H7 (cell line): ENCODE measurements at regions not wholly inside any gene's neighbourhood (a gene's known extent, or its start where the extent isn't known, plus 50 kb on each side); places are given as distances from the start of the nearest gene placed in this dataset.
"Not testable (repeated sequence)": the region's sequence is repeated elsewhere in the genome, so short reads cannot be mapped to it uniquely, and the experiment has no call there.

Experiments used
- DNase-seq: peaks from one replicate; pipeline ENCODE4 v3.0.0; 2012
- H3K27me3 ChIP-seq: 2 replicates; pipeline ENCODE4 v1.6.0; 2011; ENCODE audit warnings: mild to moderate bottlenecking, low read length; ENCODE audit not compliant: control insufficient read depth, insufficient read depth
- H3K36me3 ChIP-seq: replicated peaks from 2 replicates; pipeline ENCODE4 v1.5.1; 2011; ENCODE audit warnings: low read length; ENCODE audit not compliant: control insufficient read depth, insufficient read depth
- H3K4me3 ChIP-seq: 2 replicates; pipeline ENCODE4 v1.5.1; 2011; ENCODE audit warnings: low read depth, mild to moderate bottlenecking, control low read depth, low read length, moderate library complexity; ENCODE audit not compliant: insufficient read depth

DNA sequence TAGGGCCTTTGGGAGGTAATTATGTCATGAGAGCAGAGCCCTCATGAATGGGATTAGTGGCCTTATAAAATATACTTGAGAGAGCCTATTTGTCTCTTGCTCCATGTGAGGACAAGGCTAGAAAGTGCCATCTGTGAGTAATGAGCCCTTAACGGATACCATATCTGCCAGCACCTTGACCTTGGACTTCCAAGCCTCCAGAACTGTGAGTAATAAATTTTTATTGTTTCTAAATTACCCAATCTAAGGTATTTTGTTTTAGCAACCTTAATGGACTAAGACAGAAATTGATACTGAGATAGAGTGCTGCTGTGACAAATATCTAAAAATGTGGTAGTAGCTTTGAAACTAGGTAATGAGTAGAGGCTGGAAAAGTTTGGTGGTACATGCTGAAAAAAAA, 285.0 kb upstream of the DIPK2B start:
- H3K27me3 ChIP-seq, result no peaks in the 10 kb centered on the region
- H3K36me3 ChIP-seq, result no peaks in the 10 kb centered on the region
- no peak for DNase-seq
- H3K4me3 ChIP-seq, result no peak overlapping the region

DNA sequence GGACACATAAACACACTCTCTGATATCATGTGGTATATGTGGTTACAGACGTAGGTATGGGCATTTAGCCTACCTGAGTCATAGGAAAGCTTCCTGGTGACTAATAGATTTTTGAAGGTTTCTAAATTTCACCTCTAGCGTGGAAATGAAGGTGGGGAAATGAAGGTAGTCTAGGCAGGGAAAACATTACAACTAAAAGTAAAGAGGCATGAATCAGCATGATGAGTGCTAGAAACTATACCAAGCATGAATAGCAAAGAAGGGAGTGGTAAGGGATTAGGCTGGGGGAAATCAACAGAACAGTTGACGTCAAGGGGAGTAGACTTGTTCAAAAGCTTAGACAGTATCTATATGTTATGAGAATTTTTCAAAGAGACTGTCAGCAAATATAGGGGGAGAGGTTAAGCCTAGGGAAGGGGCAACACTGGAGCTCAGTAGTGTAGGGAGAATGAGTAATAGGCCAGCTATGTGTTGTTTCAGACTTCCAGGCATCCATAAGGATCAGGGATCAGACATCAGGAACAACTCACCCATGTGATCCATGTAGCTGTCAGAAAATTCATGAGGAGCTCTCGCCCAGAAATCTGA, 279.3 kb upstream of the DIPK2B start:
- Histone ChIP-seq H3K27me3 (no peaks in the 10 kb centered on the region), H3K4me3 (no peak overlapping the region), H3K36me3 (no peaks in the 10 kb centered on the region)
- no peak for DNase-seq

GRCh38 chrX:45479196-45479834, 278.6 kb upstream of the DIPK2B start:
- H3K36me3 ChIP-seq, result no peaks in the 10 kb centered on the region
- H3K4me3 ChIP-seq, result no peak overlapping the region
- H3K27me3 ChIP-seq, result no peaks in the 10 kb centered on the region
- DNase-seq, result no peak

GRCh38 chrX:45472968-45473367, 272.3 kb upstream of the DIPK2B start:
- H3K27me3 ChIP-seq, result no peaks in the 10 kb centered on the region
- H3K4me3 ChIP-seq, result no peak overlapping the region
- no peaks in the 10 kb centered on the region for H3K36me3 ChIP-seq
- DNase-seq, result no peak

DNA sequence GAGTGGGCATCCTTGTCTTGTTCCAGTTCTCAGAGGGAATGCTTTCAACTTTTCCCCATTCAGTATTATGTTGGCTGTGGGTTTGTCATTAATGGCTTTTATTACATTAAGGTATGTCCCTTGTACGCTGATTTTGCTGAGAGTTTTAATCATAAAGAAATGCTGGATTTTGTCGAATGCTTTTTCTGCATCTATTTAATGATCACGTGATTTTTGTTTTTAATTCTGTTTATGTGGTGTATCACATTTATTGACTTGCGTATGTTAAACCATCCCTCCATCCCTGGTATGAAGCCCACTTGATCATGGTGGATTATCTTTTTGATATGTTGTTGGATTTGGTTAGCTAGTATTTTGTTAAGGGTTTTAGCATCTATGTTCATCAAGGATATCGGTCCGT, 266.9 kb upstream of the DIPK2B start:
- not testable (repeated sequence) for H3K4me3 ChIP-seq, DNase-seq, H3K36me3 ChIP-seq, H3K27me3 ChIP-seq

DNA sequence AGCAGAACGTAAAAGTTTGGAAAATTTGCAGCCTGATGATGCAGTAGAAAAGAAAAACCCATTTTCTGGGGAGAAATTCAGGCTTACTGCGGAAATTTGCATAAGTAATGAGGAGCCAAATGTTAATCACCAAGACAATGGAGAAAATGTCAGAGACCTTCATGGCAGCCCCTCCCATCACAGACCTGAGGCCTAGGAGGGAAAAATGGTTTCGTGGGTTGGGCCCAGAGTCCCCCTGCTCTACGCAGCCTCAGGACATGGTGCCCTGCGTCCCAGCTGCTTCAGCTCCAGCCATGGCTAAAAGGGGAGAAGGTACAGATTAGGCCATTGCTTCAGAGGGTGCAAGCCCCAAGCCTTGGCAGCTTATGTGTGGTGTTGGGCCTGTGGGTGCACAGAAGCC, 255.1 kb upstream of the DIPK2B start:
- H3K4me3 ChIP-seq, DNase-seq, H3K27me3 ChIP-seq, H3K36me3 ChIP-seq: not testable (repeated sequence)

GRCh38 chrX:45454290-45454689, 253.6 kb upstream of the DIPK2B start:
- DNase-seq, result no peak
- no peak overlapping the region for H3K4me3 ChIP-seq
- no peaks in the 10 kb centered on the region for H3K36me3 ChIP-seq
- no peaks in the 10 kb centered on the region for H3K27me3 ChIP-seq

DNA sequence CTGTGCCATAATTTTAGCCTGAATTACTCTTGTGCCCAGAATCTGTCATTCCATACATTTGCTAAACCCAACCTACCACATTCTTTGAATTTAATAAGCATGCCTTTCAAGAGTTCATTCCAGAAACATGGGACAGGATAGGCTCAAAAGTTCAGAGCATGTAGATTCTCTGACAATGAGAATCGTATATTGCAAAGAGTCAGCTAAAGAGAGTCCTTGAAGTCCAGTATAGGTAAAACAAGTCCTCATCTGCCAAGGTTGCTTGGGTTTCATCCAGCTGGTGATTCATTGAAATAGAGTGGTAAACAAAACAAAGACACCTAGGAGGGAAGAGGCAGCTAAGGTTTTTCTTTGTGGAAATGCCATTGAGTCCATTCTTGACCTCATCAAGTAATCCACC, 249.3 kb upstream of the DIPK2B start:
- Histone ChIP-seq H3K4me3 (no peak overlapping the region), H3K36me3 (no peaks in the 10 kb centered on the region), H3K27me3 (no peaks in the 10 kb centered on the region)
- no peak for DNase-seq

GRCh38 chrX:45447995-45448394, 247.3 kb upstream of the DIPK2B start:
- H3K4me3 ChIP-seq, result no peak overlapping the region
- DNase-seq, result no peak
- no peaks in the 10 kb centered on the region for H3K27me3 ChIP-seq
- no peaks in the 10 kb centered on the region for H3K36me3 ChIP-seq

DNA sequence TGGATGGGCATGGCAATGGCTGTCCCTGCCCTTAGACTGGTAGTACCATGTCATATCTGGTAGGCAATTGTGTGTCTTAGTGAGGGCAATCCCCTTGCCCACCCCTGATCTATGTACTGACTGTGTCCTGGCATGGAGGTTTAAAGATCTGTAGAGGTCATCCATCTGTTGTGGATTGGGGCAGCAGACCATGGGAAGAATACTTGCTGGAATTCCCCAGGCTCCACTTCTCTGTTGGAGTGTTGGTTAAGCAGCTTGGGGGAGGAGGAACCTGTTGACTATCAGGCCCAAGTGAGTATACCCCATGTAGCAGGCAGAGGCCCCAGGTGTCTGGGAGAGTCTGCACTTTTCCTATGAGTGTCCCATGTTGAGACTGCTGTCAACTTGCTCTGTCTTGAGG, 246.7 kb upstream of the DIPK2B start:
- Histone ChIP-seq H3K36me3 (no peaks in the 10 kb centered on the region), H3K4me3 (no peak overlapping the region), H3K27me3 (no peaks in the 10 kb centered on the region)
- DNase-seq, result no peak

- H3K36me3 ChIP-seq, result no peaks in the 10 kb centered on the region
- no peaks in the 10 kb centered on the region for H3K27me3 ChIP-seq
- H3K4me3 ChIP-seq, result no peak overlapping the region
- DNase-seq, result no peak
These were observed 245.2 kb upstream of the DIPK2B start for GRCh38 chrX:45445745-45446412.

- H3K4me3 ChIP-seq, result no peak overlapping the region
- no peak for DNase-seq
- H3K27me3 ChIP-seq, result no peaks in the 10 kb centered on the region
- H3K36me3 ChIP-seq, result no peaks in the 10 kb centered on the region
These were observed 236.5 kb upstream of the DIPK2B start for GRCh38 chrX:45437186-45437585.

- Histone ChIP-seq H3K27me3 (no peaks in the 10 kb centered on the region), H3K36me3 (no peaks in the 10 kb centered on the region), H3K4me3 (no peak overlapping the region)
- no peak for DNase-seq
These were observed 234.8 kb upstream of the DIPK2B start for GRCh38 chrX:45435481-45435880.

- Histone ChIP-seq H3K4me3 (no peak overlapping the region), H3K27me3 (no peaks in the 10 kb centered on the region), H3K36me3 (no peaks in the 10 kb centered on the region)
- DNase-seq, result no peak
These were observed 233.6 kb upstream of the DIPK2B start for GRCh38 chrX:45434231-45434630.

DNA sequence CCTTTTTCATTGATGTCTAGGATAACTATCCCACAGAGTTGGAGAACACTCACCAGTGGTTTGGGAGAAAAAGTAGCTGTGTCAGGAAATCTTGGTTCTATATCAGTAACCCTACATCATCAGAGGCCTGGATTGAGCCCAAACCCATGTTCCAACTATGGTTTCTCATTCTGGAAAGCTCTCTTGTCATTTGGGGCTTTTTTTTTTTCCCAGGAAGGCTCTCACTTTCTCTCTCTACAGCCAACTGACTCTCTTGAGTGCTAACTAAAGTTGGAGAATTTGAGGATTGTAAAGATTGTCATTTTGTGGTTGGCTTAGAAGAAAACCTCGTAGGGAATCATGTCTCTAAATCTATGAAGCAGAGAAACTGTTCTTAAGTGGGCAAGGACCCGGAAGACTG, 228.2 kb upstream of the DIPK2B start:
- Histone ChIP-seq H3K36me3 (no peaks in the 10 kb centered on the region), H3K4me3 (no peak overlapping the region), H3K27me3 (no peaks in the 10 kb centered on the region)
- DNase-seq, result no peak
